ENCODE measurements at regions not wholly inside any gene's neighbourhood (a gene's known extent, or its start where the extent isn't known, plus 50 kb on each side); places are given as distances from the start of the nearest gene placed in this dataset.

DNA sequence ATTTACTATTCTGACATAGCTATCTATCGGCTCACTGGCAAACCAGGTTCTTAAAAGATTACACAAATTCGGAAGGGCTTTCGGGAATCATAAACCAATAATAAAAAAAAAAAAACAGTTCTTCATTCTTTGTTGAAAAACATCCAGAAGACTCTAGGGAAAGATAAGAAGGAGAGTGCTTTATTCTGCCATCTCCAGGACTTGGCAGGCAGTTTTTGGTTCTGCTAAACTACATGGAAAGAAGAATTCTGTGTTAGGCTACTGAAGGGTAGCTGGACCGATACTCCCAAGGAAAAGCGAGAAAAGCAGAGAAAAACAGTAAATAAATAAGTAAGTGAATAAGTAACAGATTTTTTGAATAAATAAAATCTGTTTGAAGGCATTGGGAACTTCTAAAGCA is 423.5 kb upstream of the KLF6 start:
- TF ChIP-seq, protein P1, sequence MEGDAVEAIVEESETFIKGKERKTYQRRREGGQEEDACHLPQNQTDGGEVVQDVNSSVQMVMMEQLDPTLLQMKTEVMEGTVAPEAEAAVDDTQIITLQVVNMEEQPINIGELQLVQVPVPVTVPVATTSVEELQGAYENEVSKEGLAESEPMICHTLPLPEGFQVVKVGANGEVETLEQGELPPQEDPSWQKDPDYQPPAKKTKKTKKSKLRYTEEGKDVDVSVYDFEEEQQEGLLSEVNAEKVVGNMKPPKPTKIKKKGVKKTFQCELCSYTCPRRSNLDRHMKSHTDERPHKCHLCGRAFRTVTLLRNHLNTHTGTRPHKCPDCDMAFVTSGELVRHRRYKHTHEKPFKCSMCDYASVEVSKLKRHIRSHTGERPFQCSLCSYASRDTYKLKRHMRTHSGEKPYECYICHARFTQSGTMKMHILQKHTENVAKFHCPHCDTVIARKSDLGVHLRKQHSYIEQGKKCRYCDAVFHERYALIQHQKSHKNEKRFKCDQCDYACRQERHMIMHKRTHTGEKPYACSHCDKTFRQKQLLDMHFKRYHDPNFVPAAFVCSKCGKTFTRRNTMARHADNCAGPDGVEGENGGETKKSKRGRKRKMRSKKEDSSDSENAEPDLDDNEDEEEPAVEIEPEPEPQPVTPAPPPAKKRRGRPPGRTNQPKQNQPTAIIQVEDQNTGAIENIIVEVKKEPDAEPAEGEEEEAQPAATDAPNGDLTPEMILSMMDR (IDR thresholded peaks at IDR 0.05; ENCODE audit: low read depth, low read length), result no peak
- H3K4me3 ChIP-seq (ENCODE audit: low read depth, low read length), result no peak overlapping the region

DNA sequence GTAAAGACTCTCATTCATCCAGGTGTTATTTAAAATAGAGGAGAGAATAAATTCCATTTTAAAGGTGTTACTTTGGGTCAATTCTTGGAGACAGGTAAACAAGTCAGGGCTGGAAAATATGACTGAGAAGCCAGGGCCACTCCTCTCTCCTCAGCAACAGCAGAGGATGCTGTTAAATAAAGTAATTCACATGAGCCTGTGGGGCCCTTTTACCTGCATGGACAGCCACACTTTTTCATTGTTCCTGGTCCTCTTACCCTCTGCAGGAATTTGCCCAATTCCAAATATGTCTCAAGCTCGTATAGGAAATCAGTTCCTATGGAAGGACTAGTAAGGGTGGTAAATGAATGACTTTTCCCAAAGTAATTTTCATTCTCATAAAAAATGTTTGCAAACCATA is 420.1 kb upstream of the KLF6 start:
- TF ChIP-seq, protein P1 (IDR thresholded peaks at IDR 0.05; ENCODE audit: low read depth, low read length), result no peak
- H3K4me3 ChIP-seq (ENCODE audit: low read depth, low read length), result no peak overlapping the region

DNA sequence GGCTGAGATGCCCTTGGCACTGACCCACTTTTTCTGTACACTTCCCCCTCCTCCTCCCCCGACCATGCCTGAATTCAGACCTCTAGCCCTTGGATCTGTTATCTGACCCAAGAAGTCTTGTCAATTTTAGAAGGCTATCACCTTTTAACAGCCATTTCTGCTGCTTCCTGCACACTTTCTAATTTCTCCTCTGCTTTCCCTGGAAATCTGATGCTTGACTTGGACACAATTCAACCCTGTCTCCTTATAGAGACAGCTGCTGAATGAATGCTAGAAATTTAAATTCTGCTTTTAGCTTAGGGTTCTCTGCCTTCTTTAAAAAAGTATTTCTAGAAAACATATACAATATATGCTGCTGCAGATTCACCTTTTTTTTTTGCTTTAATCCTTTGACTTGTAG is 417.9 kb upstream of the KLF6 start:
- H3K4me3 ChIP-seq (ENCODE audit: low read depth, low read length), result no peak overlapping the region
- TF ChIP-seq, protein P1 (IDR thresholded peaks at IDR 0.05; ENCODE audit: low read depth, low read length), result no peak

DNA sequence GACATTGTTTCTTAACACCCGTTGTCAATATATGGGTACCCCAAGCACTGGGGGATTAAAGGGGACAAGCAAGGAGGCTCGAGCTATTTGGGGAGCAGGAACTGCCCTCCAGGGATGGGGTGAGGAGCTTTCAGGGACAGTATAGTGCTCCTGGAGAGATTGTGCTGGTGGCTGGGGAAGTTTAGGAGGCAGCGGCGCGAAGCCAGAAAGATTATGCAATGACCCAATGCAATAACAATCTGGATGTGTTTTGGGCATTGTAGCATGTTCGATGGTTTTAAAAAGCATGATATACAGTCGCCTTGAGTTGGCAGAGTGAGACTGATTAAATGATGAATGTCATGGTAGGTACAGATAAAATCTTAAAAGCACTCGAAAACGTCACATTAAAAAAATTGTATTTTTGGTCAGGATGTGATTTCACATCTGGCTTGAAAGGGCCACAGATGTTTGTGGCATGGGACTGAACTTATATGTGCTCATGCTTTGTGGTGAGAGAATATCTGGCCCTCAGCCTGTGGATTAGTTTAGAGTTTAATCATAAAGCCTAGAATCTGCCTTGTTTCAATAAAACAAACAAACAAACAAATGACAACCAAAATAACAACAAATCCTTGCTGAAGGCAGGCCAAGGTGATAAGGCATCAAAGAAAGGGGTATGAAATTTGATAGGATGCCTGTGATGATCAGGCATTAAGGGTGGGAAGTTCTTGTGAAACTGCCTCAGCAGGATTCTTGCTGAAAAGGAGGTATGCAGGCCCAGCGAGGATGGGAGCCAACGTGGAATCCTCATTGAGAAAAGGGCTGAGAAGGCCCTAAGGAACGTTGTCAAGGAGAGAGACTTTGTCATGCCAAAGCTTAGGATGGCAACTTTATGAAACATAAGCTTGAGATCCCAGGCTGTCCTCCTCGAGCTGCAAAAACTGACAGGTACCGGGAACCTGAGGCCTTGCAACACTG is 417.1 kb upstream of the KLF6 start:
- TF ChIP-seq, protein P1 (IDR thresholded peaks at IDR 0.05; ENCODE audit: low read depth, low read length), result no peak
- H3K4me3 ChIP-seq (ENCODE audit: low read depth, low read length), result no peak overlapping the region

DNA sequence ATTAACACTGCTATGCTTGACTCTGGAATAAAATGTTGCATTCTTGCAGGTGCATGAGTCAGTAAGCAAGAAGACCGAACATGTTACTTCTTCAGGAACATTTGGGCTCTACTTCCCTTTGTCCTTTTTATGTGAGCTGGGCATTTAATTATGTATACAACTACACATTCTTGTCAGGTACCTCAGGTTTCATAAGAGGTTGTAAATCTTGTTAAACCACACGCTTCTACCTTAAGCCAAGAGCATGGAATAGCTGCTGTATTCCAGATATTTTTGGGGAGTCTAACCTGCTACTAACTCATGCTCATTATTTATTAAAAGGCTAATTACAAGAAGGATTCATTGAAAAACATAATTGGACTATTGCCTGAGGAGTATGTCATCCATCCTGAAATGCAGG is 414.2 kb upstream of the KLF6 start:
- H3K4me3 ChIP-seq (ENCODE audit: low read depth, low read length), result no peak overlapping the region
- TF ChIP-seq, protein P1 (IDR thresholded peaks at IDR 0.05; ENCODE audit: low read depth, low read length), result no peak

DNA sequence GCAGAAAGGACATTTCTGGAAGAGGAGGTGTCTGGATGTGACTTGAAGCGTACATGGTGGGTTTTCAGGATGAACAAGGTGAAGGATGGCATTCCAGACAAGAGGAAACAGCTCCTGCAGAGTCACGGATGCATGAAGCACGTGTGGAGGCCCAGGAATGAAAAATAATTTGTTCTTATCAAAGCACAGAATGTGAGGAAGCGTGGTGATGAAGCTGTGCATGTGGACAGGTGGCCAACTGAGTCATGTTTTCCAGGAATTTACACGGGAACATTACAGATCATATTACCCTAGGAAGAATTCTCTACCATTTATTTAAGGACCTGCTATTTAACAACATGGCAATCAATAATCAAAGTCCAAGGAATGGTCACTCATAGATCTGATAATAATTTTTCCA is 413.2 kb upstream of the KLF6 start:
- TF ChIP-seq, protein P1 (IDR thresholded peaks at IDR 0.05; ENCODE audit: low read depth, low read length), result no peak
- no peak overlapping the region for H3K4me3 ChIP-seq (ENCODE audit: low read depth, low read length)

DNA sequence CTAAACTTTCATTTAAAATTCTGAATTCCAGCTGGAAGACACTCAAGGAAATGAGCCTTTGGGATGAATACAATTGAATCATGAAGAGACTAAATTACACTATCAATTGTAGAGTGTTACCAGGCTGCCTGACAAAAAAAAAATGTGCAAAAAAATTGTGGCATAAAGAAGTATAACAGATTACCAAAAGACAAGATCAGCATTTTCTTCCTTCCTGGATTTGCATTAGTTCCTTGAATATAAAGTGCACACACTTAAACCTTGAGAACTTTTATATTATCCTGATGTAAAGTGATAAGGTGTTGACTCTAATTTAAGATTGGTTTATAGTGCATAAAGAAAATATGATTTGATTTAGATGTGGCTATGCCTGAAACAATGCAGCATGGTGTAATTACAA is 412.7 kb upstream of the KLF6 start:
- TF ChIP-seq, protein P1 (IDR thresholded peaks at IDR 0.05; ENCODE audit: low read depth, low read length), result no peak
- no peak overlapping the region for H3K4me3 ChIP-seq (ENCODE audit: low read depth, low read length)
